ENCODE measurements at regions not wholly inside any gene's neighbourhood (a gene's known extent, or its start where the extent isn't known, plus 50 kb on each side); places are given as distances from the start of the nearest gene placed in this dataset.

GRCh38 chr4:167702391-167702790 lies 389.9 kb upstream of the ANXA10 start:
- H3K4me3 ChIP-seq (ENCODE audit: extremely low read depth in 1 of 4, insufficient read depth in 2 of 4, low read depth in 3 of 4, low read length in 4 of 4): no peak overlapping the region
- no peak overlapping the region for H4K5ac ChIP-seq (ENCODE audit: insufficient read length, low read depth, low read length)
- no peaks in the 10 kb centered on the region for H3K23me2 ChIP-seq (ENCODE audit: low read depth, low read length)
- H2BK15ac ChIP-seq (ENCODE audit: low read length): no peak overlapping the region
- no peaks in the 10 kb centered on the region for H3K9me3 ChIP-seq (ENCODE audit: insufficient read depth in 2 of 2, low read depth in 1 of 2, low read length in 1 of 2)
- no peak overlapping the region for H3K14ac ChIP-seq (ENCODE audit: insufficient read length)
- no peak overlapping the region for H3K23ac ChIP-seq (ENCODE audit: insufficient read length)
- no peak overlapping the region for H2BK120ac ChIP-seq (replicated peaks; ENCODE audit: low read depth, low read length)
- H4K8ac ChIP-seq (ENCODE audit: extremely low read depth, insufficient read depth, low read length): no peak overlapping the region
- H3K9ac ChIP-seq (replicated peaks in 1 of 4; ENCODE audit: extremely low read depth in 1 of 4, low read depth in 3 of 4, low read length in 3 of 4): no peak overlapping the region
- H4K91ac ChIP-seq (replicated peaks; ENCODE audit: insufficient read length, low read length): no peak overlapping the region
- no peaks in the 10 kb centered on the region for H3K79me2 ChIP-seq (ENCODE audit: control insufficient read depth in 1 of 2, insufficient read depth in 2 of 2, low read length in 2 of 2)
- H3K27ac ChIP-seq (ENCODE audit: low read depth, low read length): no peak overlapping the region
- no peaks in the 10 kb centered on the region for H3K36me3 ChIP-seq (ENCODE audit: control insufficient read depth in 2 of 4, insufficient read depth in 4 of 4, low read length in 3 of 4)
- H3K27me3 ChIP-seq (replicated peaks in 1 of 4; ENCODE audit: control insufficient read depth in 3 of 4, extremely low read depth in 1 of 4, insufficient read depth in 3 of 4, low read length in 3 of 4): no peaks in the 10 kb centered on the region
- no peaks in the 10 kb centered on the region for H3K79me1 ChIP-seq (ENCODE audit: low read depth, low read length)
- H3K4ac ChIP-seq (replicated peaks; ENCODE audit: insufficient read length, low read depth, low read length): no peak overlapping the region
- H2AK5ac ChIP-seq (ENCODE audit: low read depth, low read length): no peak overlapping the region
- H2BK5ac ChIP-seq (ENCODE audit: low read depth, low read length): no peak overlapping the region
- H3K56ac ChIP-seq (replicated peaks; ENCODE audit: insufficient read length, low read depth, low read length): no peak overlapping the region
- H3K4me2 ChIP-seq (ENCODE audit: insufficient read depth in 1 of 2, low read depth in 2 of 2, low read length in 2 of 2): no peak overlapping the region
- no peak for DNase-seq (ENCODE audit: low read depth in 1 of 2, low spot score in 2 of 2)
- no peak overlapping the region for H2BK12ac ChIP-seq (ENCODE audit: low read depth, low read length)
- no peak overlapping the region for H3K18ac ChIP-seq (ENCODE audit: extremely low read depth, low read length)
- no peak overlapping the region for H2AFZ ChIP-seq (ENCODE audit: low read length)
- FAIRE-seq: no peak
- no peak overlapping the region for H2BK20ac ChIP-seq (ENCODE audit: low read length)
- POLR2A ChIA-PET (ENCODE audit: partially characterized antibody): no interaction called here
- H4K20me1 ChIP-seq (replicated peaks in 1 of 2; ENCODE audit: control insufficient read depth in 1 of 2, insufficient read depth in 2 of 2, low read length in 2 of 2): no peaks in the 10 kb centered on the region
- CTCF ChIA-PET (ENCODE audit: partially characterized antibody): interaction anchor here (0.7 kb wide), 1 partner anchor 336 kb away, joined by 4 read pairs; no protein-coding TSS in a partner anchor
- no peaks in the 10 kb centered on the region for H3K4me1 ChIP-seq (replicated peaks in 1 of 4; ENCODE audit: control insufficient read depth in 3 of 4, insufficient read depth in 4 of 4, low read length in 3 of 4)
- no peak for TF ChIP-seq ATF3 (IDR thresholded peaks at IDR 0.05; ENCODE audit: insufficient read depth, low read depth, low read length)
